Stomach (tissue), 8 donors: ENCODE measurements at regions not wholly inside any gene's neighbourhood (a gene's known extent, or its start where the extent isn't known, plus 50 kb on each side); places are given as distances from the start of the nearest gene placed in this dataset.

Experiments used
- DNase-seq, 2 donors: peaks; one replicate each; pipeline versions ENCODE4 v3.0.0 to v3.0.0-alpha.2; 2013 to 2019
- H3K27ac ChIP-seq, 5 donors: fragments of 200-600 bp in 4 of 5; sonication (generic) in 4 of 5; one replicate each; pipeline ENCODE4 v1.5.1; 2013 to 2019; ENCODE audit warnings: mild to moderate bottlenecking in 1 of 5, moderate library complexity in 1 of 5
- H3K27me3 ChIP-seq, 3 donors: fragments of 200-600 bp; sonication (generic); one replicate each; pipeline ENCODE4 v1.5.1; 2017 to 2019; ENCODE audit warnings: mixed run types in 1 of 3
- H3K36me3 ChIP-seq, 4 donors: fragments of 200-600 bp; sonication (generic); 1 replicate in 3 of 4; 2 replicates in 1 of 4; pipeline ENCODE4 v1.5.1; 2016 to 2019
- H3K4me1 ChIP-seq, 4 donors: fragments of 200-600 bp; sonication (generic); one replicate each; pipeline ENCODE4 v1.5.1; 2016 to 2019
- H3K4me3 ChIP-seq, 4 donors: fragments of 200-600 bp; sonication (generic) in 3 of 4; one replicate each; pipeline ENCODE4 v1.5.1; 2016 to 2019; ENCODE audit warnings: mild to moderate bottlenecking in 1 of 4
- H3K9me3 ChIP-seq, 4 donors: fragments of 200-600 bp; sonication (generic); one replicate each; pipeline ENCODE4 v1.5.1; 2016 to 2019
- CTCF ChIP-seq, 7 experiments: fragments of 450-650 bp in 4 of 7; fragments of 200-600 bp in 3 of 7; sonication (generic) in 3 of 7; IDR thresholded peaks; one replicate each; pipeline ENCODE4 v1.5.1; 2016 to 2019; ENCODE audit warnings: antibody characterized with exemption in 7 of 7, control low read depth in 2 of 7, mild to moderate bottlenecking in 1 of 7
- EP300 ChIP-seq: sonication (generic); formaldehyde crosslinking; IDR thresholded peaks from one replicate; pipeline ENCODE4 v1.6.1; 2017; ENCODE audit warnings: antibody characterized with exemption
- POLR2A ChIP-seq, 4 donors: fragments of 450-650 bp; IDR thresholded peaks; one replicate each; pipeline ENCODE4 v1.6.1; 2016; ENCODE audit warnings: antibody characterized with exemption in 4 of 4, control low read depth in 2 of 4, mild to moderate bottlenecking in 1 of 4, moderate library complexity in 1 of 4
- POLR2AphosphoS5 ChIP-seq, 3 donors: sonication (generic); formaldehyde crosslinking; IDR thresholded peaks; one replicate each; pipeline ENCODE4 v1.6.1; 2016; ENCODE audit warnings: antibody characterized with exemption in 3 of 3
- WGBS, 5 donors: extraction: QIAGEN DNeasy Blood & Tissue Kit in 3 of 5; methylation state at CpG; one replicate each; pipeline versions ENCODE4 v1.1.5 to v1.1.7; 2013 to 2018; 5-methylcytosine and 5-hydroxymethylcytosine counted together
- intact Hi-C: fragments of 100-400 bp; cut with DNase I; formaldehyde crosslinking; loops from one replicate; pipeline ENCODE4 v1.15.1; 2023; ENCODE audit warnings: low total_unique reads
- donor health status: healthy with polysubstance abuse.
- donor health status: Bipolar disorder and iron deficiency.
- donor health status: healthy.

GRCh38 chr12:87853448-87854003 lies 175.7 kb downstream of the C12orf50 start:
- Histone ChIP-seq H3K27me3 (no peaks in the 10 kb centered on the region), H3K27ac (no peak overlapping the region), H3K4me3 (no peak overlapping the region), H3K36me3 (no peaks in the 10 kb centered on the region), H3K4me1 (peaks cover 0 to 1% (median 0%) of the 10 kb centered on the region in 4 donors), H3K9me3 (no peaks in the 10 kb centered on the region)
- no peak for DNase-seq
- no peak for TF ChIP-seq CTCF (IDR thresholded peaks at IDR 0.05)
- TF ChIP-seq POLR2AphosphoS5 (IDR thresholded peaks at IDR 0.05), result no peak
- TF ChIP-seq EP300, result no peak
- no peak for TF ChIP-seq POLR2A (IDR thresholded peaks at IDR 0.05)
- 84 to 94% (median 87%) methylated on average over 6 of the region's 6 CpGs for whole genome bisulfite sequencing, 5 donors
- intact Hi-C loops, result no loop called here

- Histone ChIP-seq H3K4me1 (peaks cover 0 to 7% (median 0%) of the 10 kb centered on the region in 4 donors), H3K27me3 (no peaks in the 10 kb centered on the region), H3K9me3 (no peaks in the 10 kb centered on the region), H3K27ac (no peak overlapping the region), H3K4me3 (no peak overlapping the region), H3K36me3 (no peaks in the 10 kb centered on the region)
- intact Hi-C loops, result no loop called here
- TF ChIP-seq POLR2A (IDR thresholded peaks at IDR 0.05) (no peak), CTCF (IDR thresholded peaks at IDR 0.05) (no peak), EP300 (no peak), POLR2AphosphoS5 (IDR thresholded peaks at IDR 0.05) (no peak)
- WGBS, 5 donors, result 64 to 70% (median 68%) methylated on average over 2 of the region's 2 CpGs
- DNase-seq, result no peak
These were observed 180.1 kb downstream of the C12orf50 start for GRCh38 chr12:87849074-87849473.

GRCh38 chr12:87848248-87848868 lies 180.8 kb downstream of the C12orf50 start:
- whole genome bisulfite sequencing, 5 donors, result 4 to 16% (median 7%) methylated on average over 2 of the region's 2 CpGs
- no peaks in the 10 kb centered on the region for H3K36me3 ChIP-seq
- H3K27me3 ChIP-seq, result no peaks in the 10 kb centered on the region
- peak in 1 of 2 donors; percentile 79 for DNase-seq
- H3K4me3 ChIP-seq, result no peak overlapping the region
- no peaks in the 10 kb centered on the region for H3K9me3 ChIP-seq
- TF ChIP-seq CTCF (IDR thresholded peaks at IDR 0.05) (peak in 5 of 7 experiments; percentile 11 to 87 (median 54)), POLR2AphosphoS5 (IDR thresholded peaks at IDR 0.05) (no peak), EP300 (no peak)
- no peak overlapping the region for H3K27ac ChIP-seq
- intact Hi-C loops, result no loop called here
- H3K4me1 ChIP-seq, result peaks cover 0 to 7% (median 0%) of the 10 kb centered on the region in 4 donors

GRCh38 chr12:87847147-87847546 lies 182.1 kb downstream of the C12orf50 start:
- no peaks in the 10 kb centered on the region for H3K27me3 ChIP-seq
- peaks cover 0 to 7% (median 0%) of the 10 kb centered on the region in 4 donors for H3K4me1 ChIP-seq
- H3K36me3 ChIP-seq, result no peaks in the 10 kb centered on the region
- H3K27ac ChIP-seq, result no peak overlapping the region
- TF ChIP-seq POLR2A (IDR thresholded peaks at IDR 0.05) (no peak), EP300 (no peak), CTCF (IDR thresholded peaks at IDR 0.05) (no peak), POLR2AphosphoS5 (IDR thresholded peaks at IDR 0.05) (no peak)
- no peak for DNase-seq
- intact Hi-C loops, result no loop called here
- H3K9me3 ChIP-seq, result no peaks in the 10 kb centered on the region
- H3K4me3 ChIP-seq, result no peak overlapping the region
- WGBS, 5 donors, result 71 to 79% (median 76%) methylated on average over 4 of the region's 4 CpGs
